ENCODE measurements at regions not wholly inside any gene's neighbourhood (a gene's known extent, or its start where the extent isn't known, plus 50 kb on each side); places are given as distances from the start of the nearest gene placed in this dataset.

GRCh38 chr7:31398815-31399214 is 58.3 kb upstream of the NEUROD6 start:
- Histone ChIP-seq H3K36me3 (no peaks in the 10 kb centered on the region), H3K9me3 (no peaks in the 10 kb centered on the region), H3K27ac (replicated peaks in 1 of 4) (no peak overlapping the region), H3K4me3 (no peak overlapping the region), H3K27me3 (no peaks in the 10 kb centered on the region), H3K4me1 (no peaks in the 10 kb centered on the region)
- DNase-seq (ENCODE audit: extremely low spot score), result no peak
- intact Hi-C loops (cut with DNase I), result no loop called here
- 74% methylated on average over 2 of the region's 2 CpGs for WGBS
- TF ChIP-seq POLR2AphosphoS5 (IDR thresholded peaks at IDR 0.05) (no peak), EP300 (IDR thresholded peaks at IDR 0.05) (no peak), POLR2A (IDR thresholded peaks at IDR 0.05; ENCODE audit: low read depth) (no peak)
- TF ChIP-seq, protein P1, sequence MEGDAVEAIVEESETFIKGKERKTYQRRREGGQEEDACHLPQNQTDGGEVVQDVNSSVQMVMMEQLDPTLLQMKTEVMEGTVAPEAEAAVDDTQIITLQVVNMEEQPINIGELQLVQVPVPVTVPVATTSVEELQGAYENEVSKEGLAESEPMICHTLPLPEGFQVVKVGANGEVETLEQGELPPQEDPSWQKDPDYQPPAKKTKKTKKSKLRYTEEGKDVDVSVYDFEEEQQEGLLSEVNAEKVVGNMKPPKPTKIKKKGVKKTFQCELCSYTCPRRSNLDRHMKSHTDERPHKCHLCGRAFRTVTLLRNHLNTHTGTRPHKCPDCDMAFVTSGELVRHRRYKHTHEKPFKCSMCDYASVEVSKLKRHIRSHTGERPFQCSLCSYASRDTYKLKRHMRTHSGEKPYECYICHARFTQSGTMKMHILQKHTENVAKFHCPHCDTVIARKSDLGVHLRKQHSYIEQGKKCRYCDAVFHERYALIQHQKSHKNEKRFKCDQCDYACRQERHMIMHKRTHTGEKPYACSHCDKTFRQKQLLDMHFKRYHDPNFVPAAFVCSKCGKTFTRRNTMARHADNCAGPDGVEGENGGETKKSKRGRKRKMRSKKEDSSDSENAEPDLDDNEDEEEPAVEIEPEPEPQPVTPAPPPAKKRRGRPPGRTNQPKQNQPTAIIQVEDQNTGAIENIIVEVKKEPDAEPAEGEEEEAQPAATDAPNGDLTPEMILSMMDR (IDR thresholded peaks at IDR 0.05), result no peak

GRCh38 chr7:31407178-31407676 is 66.7 kb upstream of the NEUROD6 start:
- no peaks in the 10 kb centered on the region for H3K36me3 ChIP-seq
- H3K9me3 ChIP-seq, result no peaks in the 10 kb centered on the region
- H3K4me1 ChIP-seq, result no peaks in the 10 kb centered on the region
- no peak for DNase-seq (ENCODE audit: extremely low spot score)
- no peak overlapping the region for H3K4me3 ChIP-seq
- intact Hi-C loops (cut with DNase I), result no loop called here
- WGBS, result 59% methylated on average over 2 of the region's 2 CpGs
- H3K27me3 ChIP-seq, result no peaks in the 10 kb centered on the region
- no peak overlapping the region for H3K27ac ChIP-seq (replicated peaks in 1 of 4)
- TF ChIP-seq EP300 (IDR thresholded peaks at IDR 0.05) (no peak), POLR2AphosphoS5 (IDR thresholded peaks at IDR 0.05) (no peak), POLR2A (IDR thresholded peaks at IDR 0.05; ENCODE audit: low read depth) (no peak)
- TF ChIP-seq, protein P1 (IDR thresholded peaks at IDR 0.05), result no peak

GRCh38 chr7:31408140-31408729 is 67.7 kb upstream of the NEUROD6 start:
- no peak for DNase-seq (ENCODE audit: extremely low spot score)
- no peaks in the 10 kb centered on the region for H3K4me1 ChIP-seq
- TF ChIP-seq, protein P1 (IDR thresholded peaks at IDR 0.05), result no peak
- TF ChIP-seq POLR2AphosphoS5 (IDR thresholded peaks at IDR 0.05) (no peak), POLR2A (IDR thresholded peaks at IDR 0.05; ENCODE audit: low read depth) (no peak), EP300 (IDR thresholded peaks at IDR 0.05) (no peak)
- H3K9me3 ChIP-seq, result no peaks in the 10 kb centered on the region
- H3K36me3 ChIP-seq, result no peaks in the 10 kb centered on the region
- no peak overlapping the region for H3K27ac ChIP-seq (replicated peaks in 1 of 4)
- 74% methylated on average over 3 of the region's 3 CpGs for WGBS
- intact Hi-C loops (cut with DNase I), result no loop called here
- H3K4me3 ChIP-seq, result no peak overlapping the region
- H3K27me3 ChIP-seq, result no peaks in the 10 kb centered on the region

GRCh38 chr7:31410265-31410664 is 69.7 kb upstream of the NEUROD6 start:
- no peak for DNase-seq (ENCODE audit: extremely low spot score)
- Histone ChIP-seq H3K27me3 (no peaks in the 10 kb centered on the region), H3K4me3 (no peak overlapping the region), H3K4me1 (no peaks in the 10 kb centered on the region), H3K36me3 (no peaks in the 10 kb centered on the region), H3K9me3 (no peaks in the 10 kb centered on the region), H3K27ac (replicated peaks in 1 of 4) (no peak overlapping the region)
- WGBS, result 76% methylated on average over 2 of the region's 2 CpGs
- intact Hi-C loops (cut with DNase I), result no loop called here
- TF ChIP-seq POLR2A (IDR thresholded peaks at IDR 0.05; ENCODE audit: low read depth) (no peak), POLR2AphosphoS5 (IDR thresholded peaks at IDR 0.05) (no peak), EP300 (IDR thresholded peaks at IDR 0.05) (no peak)
- TF ChIP-seq, protein P1 (IDR thresholded peaks at IDR 0.05), result no peak

GRCh38 chr7:31411416-31411815 is 70.9 kb upstream of the NEUROD6 start:
- Histone ChIP-seq H3K9me3 (no peaks in the 10 kb centered on the region), H3K27ac (replicated peaks in 1 of 4) (no peak overlapping the region), H3K27me3 (no peaks in the 10 kb centered on the region), H3K4me3 (no peak overlapping the region), H3K4me1 (no peaks in the 10 kb centered on the region), H3K36me3 (no peaks in the 10 kb centered on the region)
- DNase-seq (ENCODE audit: extremely low spot score), result no peak
- intact Hi-C loops (cut with DNase I), result no loop called here
- TF ChIP-seq, protein P1 (IDR thresholded peaks at IDR 0.05), result no peak
- TF ChIP-seq POLR2AphosphoS5 (IDR thresholded peaks at IDR 0.05) (no peak), POLR2A (IDR thresholded peaks at IDR 0.05; ENCODE audit: low read depth) (no peak), EP300 (IDR thresholded peaks at IDR 0.05) (no peak)
- WGBS, result 76% methylated on average over 1 of the region's 1 CpG
